ENCODE measurements at regions not wholly inside any gene's neighbourhood (a gene's known extent, or its start where the extent isn't known, plus 50 kb on each side); places are given as distances from the start of the nearest gene placed in this dataset.
"Not testable (repeated sequence)": the region's sequence is repeated elsewhere in the genome, so short reads cannot be mapped to it uniquely, and the experiment has no call there.

- Histone ChIP-seq H3K4me3 (no peak overlapping the region), H3K27ac (no peak overlapping the region), H3K27me3 (ENCODE audit: insufficient read depth in 3 of 3, low read length in 2 of 3) (no peaks in the 10 kb centered on the region), H3K4me1 (no peaks in the 10 kb centered on the region), H3K36me3 (ENCODE audit: insufficient read depth in 1 of 2, low read depth in 1 of 2) (no peaks in the 10 kb centered on the region), H3K9me3 (peaks cover 9% of the 10 kb centered on the region)
- no peak for ATAC-seq
- WGBS, 3 donors: 71 to 74% (median 74%) methylated on average over 5 of the region's 5 CpGs
- TF ChIP-seq CTCF (IDR thresholded peaks at IDR 0.05): no peak
- no peak for DNase-seq
- intact Hi-C loops (cut with DNase I): no loop called here
These were observed 1954.1 kb downstream of the PCDH9 start for GRCh38 chr13:65275838-65276630.

- no peak for ATAC-seq
- WGBS, 3 donors: 90 to 94% (median 93%) methylated on average over 3 of the region's 3 CpGs
These were observed 1955.0 kb downstream of the PCDH9 start for GRCh38 chr13:65275108-65275507.

DNA sequence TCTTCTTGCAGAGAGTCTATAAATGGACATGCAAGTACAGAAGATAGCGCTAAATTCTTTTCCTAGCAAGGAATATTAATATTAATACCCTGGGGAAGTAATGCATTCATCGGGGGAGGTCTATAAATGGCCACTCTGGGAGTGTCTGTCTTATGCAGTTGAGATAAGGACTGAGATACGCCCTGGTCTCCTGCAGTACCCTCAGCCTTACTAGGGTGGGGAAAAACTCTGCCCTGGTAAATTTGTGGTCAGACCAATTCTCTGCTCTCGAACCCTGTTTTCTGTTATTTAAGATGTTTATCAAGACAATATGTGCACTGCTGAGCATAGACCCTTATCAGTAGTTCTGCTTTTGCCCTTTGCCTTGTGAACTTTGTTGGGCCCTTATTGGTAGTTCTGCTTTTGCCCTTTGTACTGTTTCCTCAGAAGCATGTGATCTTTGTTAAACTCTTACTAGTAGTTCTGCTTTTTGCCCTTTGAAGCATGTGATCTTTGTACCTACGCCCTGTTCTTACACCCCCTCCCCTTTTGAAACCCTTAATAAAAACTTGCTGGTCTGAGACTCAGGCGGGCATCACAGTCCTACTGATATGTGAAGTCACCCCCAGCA, 1956.2 kb downstream of the PCDH9 start:
- 91 to 93% (median 92%) methylated on average over 6 of the region's 6 CpGs for WGBS, 3 donors
- H3K9me3 ChIP-seq; DNase-seq; H3K27me3 ChIP-seq (ENCODE audit: insufficient read depth in 3 of 3, low read length in 2 of 3); H3K4me1 ChIP-seq; ATAC-seq; intact Hi-C loops (cut with DNase I); H3K36me3 ChIP-seq (ENCODE audit: insufficient read depth in 1 of 2, low read depth in 1 of 2); H3K4me3 ChIP-seq; H3K27ac ChIP-seq: not testable (repeated sequence)

More at GRCh38 chr13:65275108-65275507, 1955.0 kb downstream of the PCDH9 start:
- Histone ChIP-seq H3K27ac (no peak overlapping the region), H3K27me3 (ENCODE audit: insufficient read depth in 3 of 3, low read length in 2 of 3) (no peaks in the 10 kb centered on the region), H3K4me1 (no peaks in the 10 kb centered on the region), H3K4me3 (no peak overlapping the region), H3K9me3 (peaks cover 9% of the 10 kb centered on the region), H3K36me3 (ENCODE audit: insufficient read depth in 1 of 2, low read depth in 1 of 2) (no peaks in the 10 kb centered on the region)
- TF ChIP-seq CTCF (IDR thresholded peaks at IDR 0.05): no peak
- DNase-seq: no peak
- intact Hi-C loops (cut with DNase I): no loop called here

DNA sequence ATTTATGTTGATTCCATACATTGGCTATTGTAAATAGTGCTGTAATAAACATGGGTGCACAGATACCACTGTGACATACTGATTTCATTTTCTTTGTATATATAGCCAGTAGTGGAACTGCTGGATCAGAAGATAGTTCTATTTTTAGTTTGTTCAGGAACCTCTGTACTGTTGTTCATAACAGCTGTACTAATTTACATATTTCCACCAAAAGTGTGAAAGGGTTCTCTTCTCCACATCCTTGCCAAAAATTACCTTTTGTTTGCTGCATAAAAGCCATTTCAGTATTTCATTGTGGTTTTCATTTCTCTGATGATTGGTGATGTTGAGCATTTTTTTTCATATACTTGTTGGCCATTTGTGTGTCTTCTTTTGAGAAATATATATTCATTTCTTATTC, 1962.1 kb downstream of the PCDH9 start:
- no peaks in the 10 kb centered on the region for H3K4me1 ChIP-seq
- TF ChIP-seq CTCF (IDR thresholded peaks at IDR 0.05): no peak

DNA sequence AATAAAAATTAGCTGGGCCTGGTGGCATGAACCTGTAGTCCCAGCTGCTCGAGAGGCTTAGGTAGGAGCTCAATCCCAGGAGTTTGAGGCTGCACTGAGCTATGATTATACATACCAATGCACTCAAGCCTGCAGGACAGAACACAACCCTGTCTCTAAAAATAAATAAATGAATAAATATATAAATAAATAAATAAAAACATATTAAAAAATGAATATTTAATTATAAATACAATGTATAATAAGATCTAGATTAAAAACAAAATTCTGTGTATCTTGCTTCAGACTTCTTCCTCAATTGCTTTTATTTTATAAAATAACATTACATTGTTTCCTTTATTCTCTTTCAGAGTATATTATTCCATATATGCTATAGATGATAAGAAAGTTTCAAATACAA, 1964.1 kb downstream of the PCDH9 start:
- Histone ChIP-seq H3K36me3 (ENCODE audit: insufficient read depth in 1 of 2, low read depth in 1 of 2) (no peaks in the 10 kb centered on the region), H3K4me3 (no peak overlapping the region), H3K9me3 (no peaks in the 10 kb centered on the region), H3K4me1 (no peaks in the 10 kb centered on the region), H3K27ac (no peak overlapping the region), H3K27me3 (ENCODE audit: insufficient read depth in 3 of 3, low read length in 2 of 3) (no peaks in the 10 kb centered on the region)
- intact Hi-C loops (cut with DNase I): no loop called here
- TF ChIP-seq CTCF (IDR thresholded peaks at IDR 0.05): no peak
- 59 to 80% (median 68%) methylated on average over 1 of the region's 1 CpG for WGBS, 3 donors
- ATAC-seq (no peak), DNase-seq (no peak)

More for the DNA sequence above, 1962.1 kb downstream of the PCDH9 start:
- Histone ChIP-seq H3K36me3 (ENCODE audit: insufficient read depth in 1 of 2, low read depth in 1 of 2) (no peaks in the 10 kb centered on the region), H3K27me3 (ENCODE audit: insufficient read depth in 3 of 3, low read length in 2 of 3) (no peaks in the 10 kb centered on the region), H3K27ac (no peak overlapping the region), H3K4me3 (no peak overlapping the region), H3K9me3 (peaks cover 1% of the 10 kb centered on the region)
- no peak for DNase-seq
- no peak for ATAC-seq
- intact Hi-C loops (cut with DNase I): no loop called here

Data from psoas muscle (tissue), 7 donors.